Endothelial cell of umbilical vein (primary cell): ENCODE measurements at regions not wholly inside any gene's neighbourhood (a gene's known extent, or its start where the extent isn't known, plus 50 kb on each side); places are given as distances from the start of the nearest gene placed in this dataset.

Source experiments
- BruUV-seq: library from RNA; stranded (reverse); fragments of 400-500 nt; replicated peaks from 2 replicates; lab custom pipeline; 2021; lab: Mats Ljungman, UMichigan
- CTCF ChIA-PET: fragments of 300-600, 350-600 bp; sonication (Branson Sonifier 250); formaldehyde crosslinking; loops from one replicate; lab custom pipeline; 2021; ENCODE audit warnings: antibody characterized with exemption, inconsistent platforms; lab: Charles Lee
- POLR2A ChIA-PET: fragments of 300-600, 350-600 bp; sonication (Branson Sonifier 250); formaldehyde crosslinking; loops from one replicate; lab custom pipeline; 2021; ENCODE audit warnings: antibody characterized with exemption, inconsistent platforms; lab: Charles Lee
- DNase-seq: peaks from one replicate; pipeline ENCODE4 v3.0.0-alpha.2; 2011; ENCODE audit warnings: low read depth, low spot score
- FAIRE-seq: peaks from 2 replicates; lab custom pipeline; 2011; peaks lifted over from hg19 to GRCh38; lab: Jason Lieb, UNC
- H2AFZ ChIP-seq: 2 replicates; pipeline ENCODE4 v1.6.0; 2012; ENCODE audit warnings: low read depth, low read length, control low read depth, inconsistent platforms
- H3K27ac ChIP-seq: 2 replicates; pipeline ENCODE4 v1.5.1; 2011; ENCODE audit warnings: low read depth, mild to moderate bottlenecking, control low read depth, low read length, moderate library complexity; ENCODE audit not compliant: insufficient read depth
- H3K27me3 ChIP-seq, 2 experiments: 2 replicates each; pipeline versions ENCODE4 v1.6.0 to v1.6.1; 2011; ENCODE audit warnings: low read length in 2 of 2, mixed read lengths in 1 of 2; ENCODE audit not compliant: control insufficient read depth in 2 of 2, insufficient read depth in 2 of 2
- H3K36me3 ChIP-seq, 2 experiments: 2 replicates in 1 of 2; 3 replicates in 1 of 2; pipeline ENCODE4 v1.5.1; 2011; ENCODE audit warnings: low read length in 2 of 2, mild to moderate bottlenecking in 1 of 2, moderate library complexity in 1 of 2; ENCODE audit not compliant: control insufficient read depth in 2 of 2, insufficient read depth in 2 of 2; ENCODE audit errors: extremely low read depth in 1 of 2
- H3K4me1 ChIP-seq: 3 replicates; pipeline ENCODE4 v1.5.1; 2011; ENCODE audit warnings: mild to moderate bottlenecking, low read length; ENCODE audit not compliant: control insufficient read depth, insufficient read depth; ENCODE audit errors: extremely low read depth
- H3K4me2 ChIP-seq: 2 replicates; pipeline ENCODE4 v1.6.1; 2011; ENCODE audit warnings: low read length, control low read depth, mixed read lengths; ENCODE audit not compliant: insufficient read depth
- H3K4me3 ChIP-seq, 3 experiments: fragments of 200-600 bp in 1 of 3; sonication (generic), shearing (Covaris generic) in 1 of 3; replicated peaks in 1 of 3; 2 replicates each; pipeline ENCODE4 v1.5.1; 2011 to 2016; ENCODE audit warnings: control low read depth in 3 of 3, low read length in 3 of 3, mild to moderate bottlenecking in 2 of 3, inconsistent platforms in 1 of 3, low read depth in 1 of 3, moderate library complexity in 1 of 3; ENCODE audit not compliant: insufficient read depth in 1 of 3
- H3K79me2 ChIP-seq: 2 replicates; pipeline ENCODE4 v1.6.0; 2012; ENCODE audit warnings: low read length, inconsistent platforms; ENCODE audit not compliant: control insufficient read depth, insufficient read depth
- H3K9ac ChIP-seq: replicated peaks from 2 replicates; pipeline ENCODE3; 2011; ENCODE audit warnings: low read length, control low read depth; ENCODE audit not compliant: insufficient read depth; ENCODE audit errors: extremely low read depth
- H3K9me1 ChIP-seq: replicated peaks from 3 replicates; pipeline ENCODE4 v1.6.0; 2011; ENCODE audit warnings: mild to moderate bottlenecking, low read length; ENCODE audit not compliant: control insufficient read depth, insufficient read depth; ENCODE audit errors: extremely low read depth
- H3K9me3 ChIP-seq: replicated peaks from 2 replicates; pipeline ENCODE4 v1.5.1; 2012; ENCODE audit warnings: low read length, inconsistent platforms; ENCODE audit not compliant: control insufficient read depth, insufficient read depth
- H4K20me1 ChIP-seq: replicated peaks from 2 replicates; pipeline ENCODE3; 2011; ENCODE audit warnings: mild to moderate bottlenecking, low read length; ENCODE audit not compliant: control insufficient read depth, insufficient read depth; ENCODE audit errors: extremely low read depth
- FOS ChIP-seq: IDR thresholded peaks from 2 replicates; pipeline ENCODE4 v1.6.1; 2011; ENCODE audit warnings: mild to moderate bottlenecking, low read length, moderate library complexity, borderline replicate concordance; ENCODE audit not compliant: insufficient read depth
- MYC ChIP-seq: IDR thresholded peaks from one replicate; pipeline ENCODE4 v1.6.1; 2011; ENCODE audit warnings: mild to moderate bottlenecking, low read depth, low read length
- POLR2A ChIP-seq: IDR thresholded peaks from 2 replicates; pipeline ENCODE4 v1.6.1; 2012; ENCODE audit warnings: low read depth, mild to moderate bottlenecking, control low read depth, low read length
- POLR2AphosphoS5 ChIP-seq: IDR thresholded peaks from 2 replicates; pipeline ENCODE4 v1.6.1; 2012; ENCODE audit warnings: low read depth, mild to moderate bottlenecking, control low read depth, low read length, moderate library complexity; ENCODE audit not compliant: insufficient read depth
- dilution Hi-C: fragments of 300-500 bp; cut with MboI; formaldehyde crosslinking; loops from one replicate; pipeline ENCODE4 v1.15.0; 2019; ENCODE audit warnings: low sequenced_read_pairs; ENCODE audit not compliant: extremely low pct_ligation_motif_present
- intact Hi-C: fragments of 100-400 bp; cut with micrococcal nuclease; formaldehyde crosslinking; loops from one replicate; pipeline ENCODE4 v1.10.0; 2022
- TF ChIP-seq, protein P1 (sequence below): IDR thresholded peaks from 2 replicates; pipeline ENCODE4 v1.6.1; 2011; ENCODE audit not compliant: insufficient read depth, insufficient read length

DNA sequence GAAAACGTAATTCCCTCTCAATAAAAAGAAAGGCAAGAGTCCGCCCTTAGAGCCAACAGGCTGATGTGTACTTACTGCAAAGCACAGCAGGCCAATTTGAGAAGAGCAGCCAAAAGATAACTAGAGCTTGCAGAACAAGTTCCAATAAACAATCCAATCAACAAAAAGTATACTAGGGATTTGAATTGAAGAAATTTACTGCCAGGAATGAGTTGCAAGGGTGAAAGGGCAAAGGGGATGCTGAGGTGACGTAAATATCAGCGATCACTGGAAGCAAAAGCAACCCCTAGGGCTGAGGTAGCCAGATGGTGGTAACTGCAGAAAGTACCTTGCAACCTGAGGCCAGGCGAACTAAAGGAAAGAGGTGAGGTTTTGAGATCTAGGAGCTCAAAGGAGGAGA, 152.1 kb upstream of the TENM3 start:
- POLR2A ChIA-PET, result no interaction called here
- no peak overlapping the region for H3K9ac ChIP-seq
- no peak overlapping the region for H3K27ac ChIP-seq
- H3K36me3 ChIP-seq, result no peaks in the 10 kb centered on the region
- H3K27me3 ChIP-seq, result no peaks in the 10 kb centered on the region
- no peaks in the 10 kb centered on the region for H3K9me1 ChIP-seq
- TF ChIP-seq MYC, result no peak
- no peak for TF ChIP-seq POLR2A
- TF ChIP-seq POLR2AphosphoS5, result no peak
- TF ChIP-seq, protein P1, sequence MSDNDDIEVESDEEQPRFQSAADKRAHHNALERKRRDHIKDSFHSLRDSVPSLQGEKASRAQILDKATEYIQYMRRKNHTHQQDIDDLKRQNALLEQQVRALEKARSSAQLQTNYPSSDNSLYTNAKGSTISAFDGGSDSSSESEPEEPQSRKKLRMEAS, result no peak
- dilution Hi-C loops, result no loop called here
- no TSS peak for BruUV-seq
- intact Hi-C loops, result no loop called here
- no peaks in the 10 kb centered on the region for H3K4me1 ChIP-seq
- H3K9me3 ChIP-seq, result no peaks in the 10 kb centered on the region
- H3K4me2 ChIP-seq, result no peak overlapping the region
- no peak for FAIRE-seq
- no peak overlapping the region for H2AFZ ChIP-seq
- DNase-seq, result no peak
- CTCF ChIA-PET, result no interaction called here
- no peaks in the 10 kb centered on the region for H4K20me1 ChIP-seq
- H3K79me2 ChIP-seq, result no peaks in the 10 kb centered on the region
- no peak overlapping the region for H3K4me3 ChIP-seq

GRCh38 chr4:182093431-182093831, 149.8 kb upstream of the TENM3 start:
- no peak overlapping the region for H3K27ac ChIP-seq
- POLR2A ChIA-PET, result no interaction called here
- no TSS peak for BruUV-seq

More at GRCh38 chr4:182093431-182093831, 149.8 kb upstream of the TENM3 start:
- no peak for DNase-seq
- Histone ChIP-seq H3K4me2 (no peak overlapping the region), H3K9me3 (no peaks in the 10 kb centered on the region), H3K36me3 (no peaks in the 10 kb centered on the region), H2AFZ (no peak overlapping the region), H3K79me2 (no peaks in the 10 kb centered on the region), H4K20me1 (no peaks in the 10 kb centered on the region), H3K9me1 (no peaks in the 10 kb centered on the region), H3K9ac (no peak overlapping the region), H3K4me3 (no peak overlapping the region), H3K4me1 (no peaks in the 10 kb centered on the region), H3K27me3 (no peaks in the 10 kb centered on the region)
- intact Hi-C loops, result no loop called here
- CTCF ChIA-PET, result no interaction called here
- dilution Hi-C loops, result no loop called here
- no peak for TF ChIP-seq FOS
- FAIRE-seq, result no peak
